ENCODE measurements at regions not wholly inside any gene's neighbourhood (a gene's known extent, or its start where the extent isn't known, plus 50 kb on each side); places are given as distances from the start of the nearest gene placed in this dataset.

DNA sequence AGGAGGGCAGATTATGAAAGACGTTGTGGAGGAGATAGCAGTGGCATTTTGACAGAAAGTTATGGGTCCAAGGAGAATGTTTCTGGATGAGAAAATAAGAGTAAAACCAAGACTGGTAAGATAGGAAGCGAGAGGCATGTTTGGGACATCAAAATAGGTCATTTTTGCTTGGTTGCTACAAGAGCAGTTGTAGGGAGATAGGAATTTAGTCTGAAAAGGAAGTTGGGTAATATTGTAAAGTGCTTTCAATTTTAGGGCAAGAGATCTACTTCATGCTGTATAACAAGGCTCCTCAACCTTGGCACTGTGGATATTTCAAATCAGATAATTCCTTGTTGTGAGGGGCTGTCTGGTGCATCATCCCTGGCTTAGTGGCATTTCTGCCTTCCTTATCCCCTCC, 118.0 kb upstream of the DPH6 start:
- Mint-ChIP-seq H3K4me1 (no peaks in the 10 kb centered on the region), H3K27ac (no peak overlapping the region), H3K27me3 (no peaks in the 10 kb centered on the region), H3K9me3 (ENCODE audit: insufficient read depth) (no peaks in the 10 kb centered on the region), H3K4me3 (no peak overlapping the region)
- ChIA-PET CTCF (no interaction called here), POLR2A (no interaction called here)
- Histone ChIP-seq H2AFZ (ENCODE audit: insufficient read depth, low read depth, low read length, poor library complexity, severe bottlenecking) (no peak overlapping the region), H3K79me2 (ENCODE audit: control insufficient read depth, insufficient read depth, low read length) (no peaks in the 10 kb centered on the region), H3K4me1 (ENCODE audit: control insufficient read depth in 2 of 2, insufficient read depth in 2 of 2, low read length in 2 of 2) (no peaks in the 10 kb centered on the region), H3K4me3 (ENCODE audit: control extremely low read depth in 1 of 5, extremely low read depth in 1 of 5, insufficient read depth in 1 of 5, low read depth in 2 of 5, low read length in 4 of 5) (no peak overlapping the region), H3K27me3 (replicated peaks in 1 of 4; ENCODE audit: control extremely low read depth in 1 of 4, control insufficient read depth in 3 of 4, insufficient read depth in 4 of 4, low read length in 3 of 4) (no peaks in the 10 kb centered on the region), H3K9me3 (ENCODE audit: control extremely low read depth in 1 of 3, control insufficient read depth in 2 of 3, insufficient read depth in 1 of 3, low read length in 2 of 3) (no peaks in the 10 kb centered on the region), H3K4me2 (replicated peaks; ENCODE audit: low read depth, low read length, poor library complexity, severe bottlenecking) (no peak overlapping the region), H4K20me1 (ENCODE audit: control insufficient read depth, insufficient read depth, low read length, poor library complexity, severe bottlenecking) (no peaks in the 10 kb centered on the region), H3K27ac (ENCODE audit: low read length in 2 of 2) (no peak overlapping the region), H3K36me3 (replicated peaks in 1 of 2; ENCODE audit: control extremely low read depth in 1 of 2, control insufficient read depth in 1 of 2, extremely low read depth in 1 of 2, insufficient read depth in 2 of 2, low read length in 1 of 2) (no peaks in the 10 kb centered on the region), H3K9ac (ENCODE audit: low read length) (no peak overlapping the region)
- intact Hi-C loops (cut with micrococcal nuclease): no loop called here
- ATAC-seq (ENCODE audit: low read depth) (no peak), DNase-seq (no peak)
- TF ChIP-seq EZH2 (IDR thresholded peaks at IDR 0.05; ENCODE audit: borderline replicate concordance, insufficient read depth, low read depth, low read length, poor library complexity, severe bottlenecking): no peak
- TF ChIP-seq, protein P1, sequence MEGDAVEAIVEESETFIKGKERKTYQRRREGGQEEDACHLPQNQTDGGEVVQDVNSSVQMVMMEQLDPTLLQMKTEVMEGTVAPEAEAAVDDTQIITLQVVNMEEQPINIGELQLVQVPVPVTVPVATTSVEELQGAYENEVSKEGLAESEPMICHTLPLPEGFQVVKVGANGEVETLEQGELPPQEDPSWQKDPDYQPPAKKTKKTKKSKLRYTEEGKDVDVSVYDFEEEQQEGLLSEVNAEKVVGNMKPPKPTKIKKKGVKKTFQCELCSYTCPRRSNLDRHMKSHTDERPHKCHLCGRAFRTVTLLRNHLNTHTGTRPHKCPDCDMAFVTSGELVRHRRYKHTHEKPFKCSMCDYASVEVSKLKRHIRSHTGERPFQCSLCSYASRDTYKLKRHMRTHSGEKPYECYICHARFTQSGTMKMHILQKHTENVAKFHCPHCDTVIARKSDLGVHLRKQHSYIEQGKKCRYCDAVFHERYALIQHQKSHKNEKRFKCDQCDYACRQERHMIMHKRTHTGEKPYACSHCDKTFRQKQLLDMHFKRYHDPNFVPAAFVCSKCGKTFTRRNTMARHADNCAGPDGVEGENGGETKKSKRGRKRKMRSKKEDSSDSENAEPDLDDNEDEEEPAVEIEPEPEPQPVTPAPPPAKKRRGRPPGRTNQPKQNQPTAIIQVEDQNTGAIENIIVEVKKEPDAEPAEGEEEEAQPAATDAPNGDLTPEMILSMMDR (IDR thresholded peaks at IDR 0.05): no peak
- 91% methylated on average over 2 of the region's 2 CpGs for WGBS (ENCODE audit: insufficient coverage)

GRCh38 chr15:35665896-35666536, 120.1 kb upstream of the DPH6 start:
- no peaks in the 10 kb centered on the region for H3K27me3 ChIP-seq (replicated peaks in 1 of 4; ENCODE audit: control extremely low read depth in 1 of 4, control insufficient read depth in 3 of 4, insufficient read depth in 4 of 4, low read length in 3 of 4)
- Mint-ChIP-seq H3K27me3 (no peaks in the 10 kb centered on the region), H3K4me3 (no peak overlapping the region), H3K4me1 (no peaks in the 10 kb centered on the region), H3K9me3 (ENCODE audit: insufficient read depth) (no peaks in the 10 kb centered on the region), H3K27ac (no peak overlapping the region)
- no peaks in the 10 kb centered on the region for H3K36me3 ChIP-seq (replicated peaks in 1 of 2; ENCODE audit: control extremely low read depth in 1 of 2, control insufficient read depth in 1 of 2, extremely low read depth in 1 of 2, insufficient read depth in 2 of 2, low read length in 1 of 2)
- TF ChIP-seq, protein P1 (IDR thresholded peaks at IDR 0.05): no peak
- no peak for TF ChIP-seq EZH2 (IDR thresholded peaks at IDR 0.05; ENCODE audit: borderline replicate concordance, insufficient read depth, low read depth, low read length, poor library complexity, severe bottlenecking)
- no peak overlapping the region for H3K4me3 ChIP-seq (ENCODE audit: control extremely low read depth in 1 of 5, extremely low read depth in 1 of 5, insufficient read depth in 1 of 5, low read depth in 2 of 5, low read length in 4 of 5)
- POLR2A ChIA-PET: no interaction called here
- H3K9ac ChIP-seq (ENCODE audit: low read length): no peak overlapping the region
- DNase-seq: no peak
- no peak overlapping the region for H3K4me2 ChIP-seq (replicated peaks; ENCODE audit: low read depth, low read length, poor library complexity, severe bottlenecking)
- CTCF ChIA-PET: no interaction called here
- no peaks in the 10 kb centered on the region for H3K9me3 ChIP-seq (ENCODE audit: control extremely low read depth in 1 of 3, control insufficient read depth in 2 of 3, insufficient read depth in 1 of 3, low read length in 2 of 3)
- H3K79me2 ChIP-seq (ENCODE audit: control insufficient read depth, insufficient read depth, low read length): no peaks in the 10 kb centered on the region
- whole genome bisulfite sequencing (ENCODE audit: insufficient coverage): 94% methylated on average over 6 of the region's 9 CpGs
- H4K20me1 ChIP-seq (ENCODE audit: control insufficient read depth, insufficient read depth, low read length, poor library complexity, severe bottlenecking): no peaks in the 10 kb centered on the region
- no peak overlapping the region for H3K27ac ChIP-seq (ENCODE audit: low read length in 2 of 2)
- H2AFZ ChIP-seq (ENCODE audit: insufficient read depth, low read depth, low read length, poor library complexity, severe bottlenecking): no peak overlapping the region
- ATAC-seq (ENCODE audit: low read depth): no peak
- H3K4me1 ChIP-seq (ENCODE audit: control insufficient read depth in 2 of 2, insufficient read depth in 2 of 2, low read length in 2 of 2): no peaks in the 10 kb centered on the region
- intact Hi-C loops (cut with micrococcal nuclease): no loop called here
